ENCODE measurements at regions not wholly inside any gene's neighbourhood (a gene's known extent, or its start where the extent isn't known, plus 50 kb on each side); places are given as distances from the start of the nearest gene placed in this dataset.

GRCh38 chr18:75131381-75132000, 77.4 kb downstream of the PTGR3 start:
- Histone ChIP-seq H3K27ac (ENCODE audit: poor library complexity, severe bottlenecking) (no peak overlapping the region), H3K4me1 (ENCODE audit: insufficient read depth, poor library complexity, severe bottlenecking) (no peaks in the 10 kb centered on the region), H3K36me3 (ENCODE audit: low read depth) (no peaks in the 10 kb centered on the region), H3K9me3 (ENCODE audit: severe bottlenecking) (no peaks in the 10 kb centered on the region), H3K27me3 (ENCODE audit: insufficient read depth, poor library complexity, severe bottlenecking) (peaks cover 26% of the 10 kb centered on the region), H3K4me3 (ENCODE audit: severe bottlenecking) (no peak overlapping the region)
- ATAC-seq (ENCODE audit: low read depth) = no peak
- DNase-seq (ENCODE audit: low spot score) = no peak
- TF ChIP-seq CTCF (IDR thresholded peaks at IDR 0.05; ENCODE audit: poor library complexity, severe bottlenecking) = no peak

- TF ChIP-seq CTCF (IDR thresholded peaks at IDR 0.05; ENCODE audit: poor library complexity, severe bottlenecking) = peak; percentile 16
- Histone ChIP-seq H3K4me1 (ENCODE audit: insufficient read depth, poor library complexity, severe bottlenecking) (no peaks in the 10 kb centered on the region), H3K27me3 (ENCODE audit: insufficient read depth, poor library complexity, severe bottlenecking) (peaks cover 26% of the 10 kb centered on the region), H3K27ac (ENCODE audit: poor library complexity, severe bottlenecking) (no peak overlapping the region), H3K36me3 (ENCODE audit: low read depth) (no peaks in the 10 kb centered on the region), H3K9me3 (ENCODE audit: severe bottlenecking) (no peaks in the 10 kb centered on the region), H3K4me3 (ENCODE audit: severe bottlenecking) (no peak overlapping the region)
- DNase-seq (ENCODE audit: low spot score) (no peak), ATAC-seq (ENCODE audit: low read depth) (no peak)
These were observed 78.2 kb downstream of the PTGR3 start for GRCh38 chr18:75130591-75131328.

- Histone ChIP-seq H3K36me3 (ENCODE audit: low read depth) (no peaks in the 10 kb centered on the region), H3K27me3 (ENCODE audit: insufficient read depth, poor library complexity, severe bottlenecking) (peaks cover 26% of the 10 kb centered on the region), H3K9me3 (ENCODE audit: severe bottlenecking) (no peaks in the 10 kb centered on the region), H3K27ac (ENCODE audit: poor library complexity, severe bottlenecking) (no peak overlapping the region), H3K4me1 (ENCODE audit: insufficient read depth, poor library complexity, severe bottlenecking) (no peaks in the 10 kb centered on the region), H3K4me3 (ENCODE audit: severe bottlenecking) (no peak overlapping the region)
- DNase-seq (ENCODE audit: low spot score) = no peak
- no peak for TF ChIP-seq CTCF (IDR thresholded peaks at IDR 0.05; ENCODE audit: poor library complexity, severe bottlenecking)
- ATAC-seq (ENCODE audit: low read depth) = no peak
These were observed 79.0 kb downstream of the PTGR3 start for GRCh38 chr18:75129717-75130477.

GRCh38 chr18:75128911-75129716, 79.8 kb downstream of the PTGR3 start:
- ATAC-seq (ENCODE audit: low read depth) (no peak), DNase-seq (ENCODE audit: low spot score) (no peak)
- H3K36me3 ChIP-seq (ENCODE audit: low read depth) = no peaks in the 10 kb centered on the region
- H3K27me3 ChIP-seq (ENCODE audit: insufficient read depth, poor library complexity, severe bottlenecking) = peaks cover 26% of the 10 kb centered on the region
- H3K27ac ChIP-seq (ENCODE audit: poor library complexity, severe bottlenecking) = no peak overlapping the region
- H3K4me1 ChIP-seq (ENCODE audit: insufficient read depth, poor library complexity, severe bottlenecking) = no peaks in the 10 kb centered on the region
- H3K9me3 ChIP-seq (ENCODE audit: severe bottlenecking) = no peaks in the 10 kb centered on the region
- no peak overlapping the region for H3K4me3 ChIP-seq (ENCODE audit: severe bottlenecking)
- no peak for TF ChIP-seq CTCF (IDR thresholded peaks at IDR 0.05; ENCODE audit: poor library complexity, severe bottlenecking)
